Breast epithelium (tissue), 4 donors: ENCODE measurements at regions not wholly inside any gene's neighbourhood (a gene's known extent, or its start where the extent isn't known, plus 50 kb on each side); places are given as distances from the start of the nearest gene placed in this dataset.

Experiments
- DNase-seq, 2 donors: peaks; one replicate each; pipeline ENCODE4 v3.0.0-alpha.2; 2019; ENCODE audit warnings: low spot score in 2 of 2
- H3K27ac ChIP-seq, 2 donors: fragments of 200-600 bp; sonication (generic) in 1 of 2; one replicate each; pipeline ENCODE4 v1.5.1; 2016 to 2019; ENCODE audit warnings: mild to moderate bottlenecking in 1 of 2
- H3K27me3 ChIP-seq, 2 donors: fragments of 200-600 bp; sonication (generic) in 1 of 2; one replicate each; pipeline versions ENCODE4 v1.5.1 to v1.6.0; 2017 to 2019; ENCODE audit warnings: control low read depth in 1 of 2, mild to moderate bottlenecking in 1 of 2
- H3K36me3 ChIP-seq: fragments of 200-600 bp; one replicate; pipeline ENCODE4 v1.5.1; 2019
- H3K4me1 ChIP-seq, 2 donors: fragments of 200-600 bp; sonication (generic); one replicate each; pipeline ENCODE4 v1.5.1; 2016 to 2019; ENCODE audit warnings: control low read depth in 1 of 2
- H3K4me3 ChIP-seq, 3 donors: fragments of 200-600 bp; sonication (generic); 1 replicate in 2 of 3; 2 replicates in 1 of 3; pipeline ENCODE4 v1.5.1; 2016 to 2019; ENCODE audit warnings: mild to moderate bottlenecking in 3 of 3, moderate library complexity in 2 of 3
- H3K9me3 ChIP-seq, 2 donors: fragments of 200-600 bp; sonication (generic) in 1 of 2; one replicate each; pipeline ENCODE4 v1.5.1; 2016 to 2019; ENCODE audit warnings: control low read depth in 1 of 2
- CTCF ChIP-seq, 3 donors: fragments of 450-650 bp; IDR thresholded peaks; one replicate each; pipeline ENCODE4 v1.5.1; 2016 to 2017; ENCODE audit warnings: antibody characterized with exemption in 3 of 3, mild to moderate bottlenecking in 3 of 3, moderate library complexity in 3 of 3
- POLR2A ChIP-seq: fragments of 450-650 bp; IDR thresholded peaks from one replicate; pipeline ENCODE4 v1.6.1; 2016; ENCODE audit warnings: antibody characterized with exemption, mild to moderate bottlenecking, moderate library complexity
- POLR2AphosphoS5 ChIP-seq, 3 donors: sonication (generic); formaldehyde crosslinking; IDR thresholded peaks; one replicate each; pipeline ENCODE4 v1.6.1; 2017; ENCODE audit warnings: antibody characterized with exemption in 3 of 3
- intact Hi-C: fragments of 100-400 bp; cut with DNase I; formaldehyde crosslinking; loops from one replicate; pipeline ENCODE4 v1.15.1; 2023; ENCODE audit warnings: low total_unique reads

GRCh38 chr7:115721293-115722217, 309.0 kb downstream of the TFEC start:
- Histone ChIP-seq H3K36me3 (no peaks in the 10 kb centered on the region), H3K27me3 (no peaks in the 10 kb centered on the region), H3K9me3 (no peaks in the 10 kb centered on the region), H3K27ac (no peak overlapping the region), H3K4me1 (no peaks in the 10 kb centered on the region), H3K4me3 (no peak overlapping the region)
- TF ChIP-seq POLR2AphosphoS5 (IDR thresholded peaks at IDR 0.05) (no peak), CTCF (IDR thresholded peaks at IDR 0.05) (no peak), POLR2A (no peak)
- DNase-seq: no peak
- intact Hi-C loops: no loop called here

- Histone ChIP-seq H3K4me3 (no peak overlapping the region), H3K27ac (no peak overlapping the region), H3K4me1 (no peaks in the 10 kb centered on the region), H3K36me3 (no peaks in the 10 kb centered on the region), H3K27me3 (no peaks in the 10 kb centered on the region), H3K9me3 (no peaks in the 10 kb centered on the region)
- no peak for DNase-seq
- intact Hi-C loops: no loop called here
- TF ChIP-seq POLR2AphosphoS5 (IDR thresholded peaks at IDR 0.05) (no peak), CTCF (IDR thresholded peaks at IDR 0.05) (no peak), POLR2A (no peak)
Measured at GRCh38 chr7:115719963-115720362, 310.6 kb downstream of the TFEC start.

GRCh38 chr7:115709664-115710063, 320.9 kb downstream of the TFEC start:
- DNase-seq: no peak
- H3K4me3 ChIP-seq: no peak overlapping the region
- H3K36me3 ChIP-seq: no peaks in the 10 kb centered on the region
- H3K27me3 ChIP-seq: no peaks in the 10 kb centered on the region
- intact Hi-C loops: no loop called here
- no peak overlapping the region for H3K27ac ChIP-seq
- TF ChIP-seq POLR2A: no peak
- no peak for TF ChIP-seq POLR2AphosphoS5 (IDR thresholded peaks at IDR 0.05)
- no peak for TF ChIP-seq CTCF (IDR thresholded peaks at IDR 0.05)
- no peaks in the 10 kb centered on the region for H3K4me1 ChIP-seq
- no peaks in the 10 kb centered on the region for H3K9me3 ChIP-seq

- intact Hi-C loops: no loop called here
- TF ChIP-seq POLR2A: no peak
- no peak for TF ChIP-seq POLR2AphosphoS5 (IDR thresholded peaks at IDR 0.05)
- TF ChIP-seq CTCF (IDR thresholded peaks at IDR 0.05): no peak
- H3K4me3 ChIP-seq: no peak overlapping the region
- no peaks in the 10 kb centered on the region for H3K9me3 ChIP-seq
- no peak for DNase-seq
- no peak overlapping the region for H3K27ac ChIP-seq
- no peaks in the 10 kb centered on the region for H3K4me1 ChIP-seq
- no peaks in the 10 kb centered on the region for H3K36me3 ChIP-seq
- H3K27me3 ChIP-seq: no peaks in the 10 kb centered on the region
Measured at GRCh38 chr7:115708013-115708341, 322.6 kb downstream of the TFEC start.

- Histone ChIP-seq H3K9me3 (no peaks in the 10 kb centered on the region), H3K36me3 (no peaks in the 10 kb centered on the region), H3K27me3 (no peaks in the 10 kb centered on the region), H3K4me3 (no peak overlapping the region), H3K27ac (no peak overlapping the region), H3K4me1 (no peaks in the 10 kb centered on the region)
- intact Hi-C loops: no loop called here
- TF ChIP-seq POLR2AphosphoS5 (IDR thresholded peaks at IDR 0.05) (no peak), POLR2A (no peak), CTCF (IDR thresholded peaks at IDR 0.05) (no peak)
- no peak for DNase-seq
Measured at GRCh38 chr7:115707258-115708012, 323.1 kb downstream of the TFEC start.
